ENCODE measurements at regions not wholly inside any gene's neighbourhood (a gene's known extent, or its start where the extent isn't known, plus 50 kb on each side); places are given as distances from the start of the nearest gene placed in this dataset.

GRCh38 chr11:95295382-95296149 is 64.6 kb upstream of the SESN3 start:
- no peaks in the 10 kb centered on the region for H3K27me3 ChIP-seq
- no peak for TF ChIP-seq CTCF (IDR thresholded peaks at IDR 0.05)
- H3K36me3 ChIP-seq, result no peaks in the 10 kb centered on the region
- no peak overlapping the region for H3K4me3 ChIP-seq (ENCODE audit: low read depth in 1 of 2, low read length in 1 of 2)
- H3K9me3 ChIP-seq, result no peaks in the 10 kb centered on the region
- H3K4me1 ChIP-seq (ENCODE audit: control insufficient read depth in 1 of 2, insufficient read depth in 1 of 2, low read depth in 1 of 2, low read length in 1 of 2), result peaks cover 0 to 4% of the 10 kb centered on the region in 2 experiments
- H3K27ac ChIP-seq, result peak overlapping the region; percentile 25

GRCh38 chr11:95294701-95295100 is 63.7 kb upstream of the SESN3 start:
- H3K36me3 ChIP-seq, result no peaks in the 10 kb centered on the region
- H3K4me1 ChIP-seq (ENCODE audit: control insufficient read depth in 1 of 2, insufficient read depth in 1 of 2, low read depth in 1 of 2, low read length in 1 of 2), result peaks cover 0 to 4% of the 10 kb centered on the region in 2 experiments
- no peak overlapping the region for H3K27ac ChIP-seq
- no peak for TF ChIP-seq CTCF (IDR thresholded peaks at IDR 0.05)
- H3K27me3 ChIP-seq, result no peaks in the 10 kb centered on the region
- no peaks in the 10 kb centered on the region for H3K9me3 ChIP-seq
- H3K4me3 ChIP-seq (ENCODE audit: low read depth in 1 of 2, low read length in 1 of 2), result no peak overlapping the region

GRCh38 chr11:95293116-95293515 is 62.1 kb upstream of the SESN3 start:
- no peak for TF ChIP-seq CTCF (IDR thresholded peaks at IDR 0.05)
- Histone ChIP-seq H3K4me1 (ENCODE audit: control insufficient read depth in 1 of 2, insufficient read depth in 1 of 2, low read depth in 1 of 2, low read length in 1 of 2) (peaks cover 0 to 4% of the 10 kb centered on the region in 2 experiments), H3K27me3 (no peaks in the 10 kb centered on the region), H3K36me3 (no peaks in the 10 kb centered on the region), H3K27ac (no peak overlapping the region), H3K9me3 (no peaks in the 10 kb centered on the region), H3K4me3 (ENCODE audit: low read depth in 1 of 2, low read length in 1 of 2) (no peak overlapping the region)

- H3K4me3 ChIP-seq (ENCODE audit: low read depth in 1 of 2, low read length in 1 of 2), result no peak overlapping the region
- no peaks in the 10 kb centered on the region for H3K36me3 ChIP-seq
- no peaks in the 10 kb centered on the region for H3K9me3 ChIP-seq
- no peak for TF ChIP-seq CTCF (IDR thresholded peaks at IDR 0.05)
- peaks cover 0 to 4% of the 10 kb centered on the region in 2 experiments for H3K4me1 ChIP-seq (ENCODE audit: control insufficient read depth in 1 of 2, insufficient read depth in 1 of 2, low read depth in 1 of 2, low read length in 1 of 2)
- H3K27ac ChIP-seq, result no peak overlapping the region
- H3K27me3 ChIP-seq, result no peaks in the 10 kb centered on the region
Observed at GRCh38 chr11:95291946-95292345, 60.9 kb upstream of the SESN3 start.

GRCh38 chr11:95289378-95290101 is 58.5 kb upstream of the SESN3 start:
- Histone ChIP-seq H3K27ac (no peak overlapping the region), H3K4me1 (ENCODE audit: control insufficient read depth in 1 of 2, insufficient read depth in 1 of 2, low read depth in 1 of 2, low read length in 1 of 2) (no peaks in the 10 kb centered on the region), H3K9me3 (no peaks in the 10 kb centered on the region), H3K4me3 (ENCODE audit: low read depth in 1 of 2, low read length in 1 of 2) (no peak overlapping the region), H3K36me3 (no peaks in the 10 kb centered on the region), H3K27me3 (no peaks in the 10 kb centered on the region)
- TF ChIP-seq CTCF (IDR thresholded peaks at IDR 0.05), result no peak
